ENCODE measurements at regions not wholly inside any gene's neighbourhood (a gene's known extent, or its start where the extent isn't known, plus 50 kb on each side); places are given as distances from the start of the nearest gene placed in this dataset.

DNA sequence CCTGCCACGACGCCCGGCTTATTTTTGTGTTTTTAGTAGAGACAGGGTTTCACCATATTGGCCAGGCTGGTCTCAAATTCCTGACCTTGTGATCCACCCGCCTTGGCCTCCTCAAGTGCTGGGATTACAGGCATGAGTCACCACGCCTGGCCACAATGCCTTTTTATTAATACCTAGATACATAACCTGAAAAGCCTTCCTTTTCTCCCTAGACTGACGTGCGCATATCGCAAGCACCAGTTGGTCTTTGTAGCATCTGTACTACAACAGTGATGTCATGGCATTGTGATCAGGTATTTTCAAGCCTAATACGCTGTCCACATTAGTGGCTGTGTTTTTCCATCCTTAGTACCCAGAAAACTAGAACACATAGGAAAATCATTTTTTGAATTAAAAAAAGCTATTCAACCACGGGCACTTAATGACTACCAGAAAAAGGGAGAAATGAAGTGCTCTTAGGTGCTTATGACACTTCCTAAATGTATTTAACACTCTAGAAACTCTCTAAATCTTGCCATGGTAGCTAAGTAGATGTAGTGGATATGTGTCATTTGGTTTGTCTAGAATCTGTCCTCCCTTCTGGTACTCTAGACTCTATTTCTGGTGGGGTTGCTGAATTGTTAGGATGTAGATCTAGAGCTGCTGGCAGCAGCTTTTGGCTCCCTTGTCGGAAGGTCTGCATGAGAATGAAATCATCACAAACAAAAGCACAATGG is 707.8 kb downstream of the STIM2 start:
- no peak for TF ChIP-seq EZH2 (IDR thresholded peaks at IDR 0.05; ENCODE audit: insufficient read depth, poor library complexity, severe bottlenecking)
- no peak for TF ChIP-seq EZH2phosphoT487 (IDR thresholded peaks at IDR 0.05; ENCODE audit: insufficient read depth, low read depth)
